ENCODE measurements at regions not wholly inside any gene's neighbourhood (a gene's known extent, or its start where the extent isn't known, plus 50 kb on each side); places are given as distances from the start of the nearest gene placed in this dataset.

DNA sequence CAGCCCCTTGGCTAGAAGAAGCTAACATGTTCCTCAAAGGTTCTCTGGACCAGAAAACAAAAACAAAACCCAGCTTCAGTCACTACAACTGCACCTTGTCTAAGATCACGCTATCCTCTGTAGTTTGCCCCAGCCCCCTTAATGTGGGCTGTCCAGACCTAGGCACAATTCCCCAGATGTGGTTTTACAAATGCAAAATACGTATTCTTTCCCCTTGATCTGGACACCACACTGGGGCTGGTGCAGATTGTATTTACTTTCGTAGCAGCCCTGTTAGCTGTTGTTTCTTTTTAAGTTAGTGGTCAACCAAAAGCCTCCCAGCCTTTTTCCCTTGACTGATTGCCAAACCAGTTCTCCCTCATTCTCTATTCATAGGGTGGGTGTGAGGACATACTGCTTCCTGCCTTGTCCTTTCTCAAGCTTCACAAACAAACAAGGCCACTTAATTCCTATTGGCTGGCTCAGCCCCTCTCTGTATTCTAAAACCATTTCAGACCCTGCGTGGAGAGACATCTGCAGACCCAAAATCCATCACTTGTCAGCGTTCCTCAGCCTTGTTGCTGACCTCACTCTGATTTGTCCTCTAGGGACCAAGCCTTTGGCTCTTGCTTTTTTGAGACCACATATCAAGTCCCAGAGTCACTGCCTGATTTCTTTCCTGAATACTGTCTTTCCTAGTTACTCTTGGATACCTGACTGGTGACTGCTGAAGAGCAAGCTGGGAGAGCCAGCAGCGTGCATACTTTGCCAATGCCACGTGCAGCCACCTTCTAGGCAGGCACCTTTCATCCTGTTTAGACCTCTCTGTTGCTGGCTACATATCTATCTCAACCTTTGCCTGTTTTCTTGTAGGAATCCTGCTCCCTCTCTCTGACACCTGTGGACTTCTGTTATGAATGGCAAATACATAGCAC is 96.4 kb upstream of the RAB3GAP2 start:
- Histone ChIP-seq H3K36me3 (ENCODE audit: control insufficient read depth, insufficient read depth, low read length) (no peaks in the 10 kb centered on the region), H3K9me3 (ENCODE audit: control insufficient read depth, low read length) (no peaks in the 10 kb centered on the region), H3K4me3 (ENCODE audit: insufficient read depth, low read depth, low read length) (no peak overlapping the region), H3K27ac (ENCODE audit: insufficient read depth, low read depth, low read length, poor library complexity, severe bottlenecking) (no peak overlapping the region), H3K27me3 (ENCODE audit: control insufficient read depth, insufficient read depth, low read length, poor library complexity, severe bottlenecking) (no peaks in the 10 kb centered on the region), H3K4me1 (ENCODE audit: control insufficient read depth, insufficient read depth, low read length) (peaks cover 5% of the 10 kb centered on the region)
- 85 to 86% methylated on average over 7 of the region's 7 CpGs for WGBS, 2 experiments

DNA sequence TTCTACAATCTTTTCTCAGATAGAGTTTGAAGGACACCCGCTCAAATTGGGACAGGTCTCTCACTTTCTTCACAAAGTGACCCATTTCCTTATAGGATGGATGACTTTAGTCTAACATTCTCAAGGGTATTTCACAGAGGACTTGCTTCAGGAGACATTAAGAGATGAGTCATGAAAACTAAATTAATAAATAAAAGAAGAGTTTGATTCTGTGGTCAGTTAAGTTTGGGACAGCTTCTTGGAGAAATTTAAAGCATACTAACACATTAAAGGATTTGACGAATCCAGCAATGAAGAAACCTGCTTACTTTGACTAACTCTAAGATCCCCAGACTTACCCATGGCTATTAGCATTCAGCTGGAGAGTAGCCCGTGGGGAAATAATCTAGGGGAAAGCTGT is 95.6 kb upstream of the RAB3GAP2 start:
- Histone ChIP-seq H3K27ac (ENCODE audit: insufficient read depth, low read depth, low read length, poor library complexity, severe bottlenecking) (no peak overlapping the region), H3K9me3 (ENCODE audit: control insufficient read depth, low read length) (no peaks in the 10 kb centered on the region), H3K36me3 (ENCODE audit: control insufficient read depth, insufficient read depth, low read length) (no peaks in the 10 kb centered on the region), H3K4me1 (ENCODE audit: control insufficient read depth, insufficient read depth, low read length) (peaks cover 5% of the 10 kb centered on the region), H3K4me3 (ENCODE audit: insufficient read depth, low read depth, low read length) (no peak overlapping the region), H3K27me3 (ENCODE audit: control insufficient read depth, insufficient read depth, low read length, poor library complexity, severe bottlenecking) (no peaks in the 10 kb centered on the region)
- WGBS, 2 experiments = 87 to 99% methylated on average over 3 of the region's 3 CpGs

DNA sequence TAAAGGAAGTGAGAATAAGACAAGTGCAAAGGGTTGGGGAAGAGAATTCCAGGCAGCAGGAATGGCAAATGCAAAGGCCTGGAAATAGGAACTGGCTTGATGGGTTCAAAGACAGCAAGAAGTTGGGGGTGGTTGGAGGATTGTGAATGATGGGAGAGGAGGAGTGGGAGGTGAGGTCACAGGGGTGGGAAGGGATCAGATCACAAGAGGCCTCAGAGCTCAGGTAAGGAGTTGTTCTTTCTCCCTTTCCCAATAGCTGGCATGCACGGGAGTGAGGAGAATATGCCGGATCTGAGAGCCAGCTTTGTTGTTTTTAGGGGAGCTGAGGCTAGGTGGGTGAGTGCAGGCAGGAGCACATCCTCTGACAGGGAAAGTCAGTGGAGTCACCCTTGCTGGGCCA is 94.0 kb upstream of the RAB3GAP2 start:
- WGBS, 2 experiments = 58 to 68% methylated on average over 2 of the region's 2 CpGs
- no peaks in the 10 kb centered on the region for H3K27me3 ChIP-seq (ENCODE audit: control insufficient read depth, insufficient read depth, low read length, poor library complexity, severe bottlenecking)
- H3K9me3 ChIP-seq (ENCODE audit: control insufficient read depth, low read length) = no peaks in the 10 kb centered on the region
- no peak overlapping the region for H3K4me3 ChIP-seq (ENCODE audit: insufficient read depth, low read depth, low read length)
- H3K4me1 ChIP-seq (ENCODE audit: control insufficient read depth, insufficient read depth, low read length) = peaks cover 5% of the 10 kb centered on the region
- H3K36me3 ChIP-seq (ENCODE audit: control insufficient read depth, insufficient read depth, low read length) = no peaks in the 10 kb centered on the region
- no peak overlapping the region for H3K27ac ChIP-seq (ENCODE audit: insufficient read depth, low read depth, low read length, poor library complexity, severe bottlenecking)

DNA sequence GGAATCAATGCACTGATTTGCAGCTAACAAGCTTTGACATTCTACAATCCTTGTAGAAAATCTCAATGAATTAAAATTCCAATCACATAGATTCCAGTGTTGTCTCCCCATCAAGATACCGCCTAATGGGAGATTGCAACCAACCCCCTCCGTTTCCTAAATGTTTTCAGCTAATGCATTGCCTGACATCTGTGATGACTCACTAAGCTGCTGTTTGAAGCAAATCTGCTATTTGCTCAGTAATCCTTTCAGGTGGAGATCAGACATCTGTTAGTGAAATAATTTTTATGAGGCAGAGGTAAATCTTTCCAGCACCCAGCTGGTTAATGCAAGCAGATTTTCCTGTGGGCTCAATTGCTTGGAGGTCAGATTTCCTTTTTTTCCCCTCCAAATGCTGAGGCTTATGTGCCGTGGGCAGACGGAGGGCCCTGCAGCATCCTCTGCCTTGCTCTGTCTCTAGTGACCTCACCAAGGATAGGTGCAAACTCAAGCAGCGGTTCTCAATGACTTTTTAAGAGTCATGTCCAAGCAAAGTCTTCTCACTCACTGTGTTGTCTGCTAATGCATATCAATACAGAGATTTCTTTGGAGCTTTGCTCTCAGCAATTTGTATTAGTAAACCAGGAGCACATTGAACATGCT is 91.1 kb upstream of the RAB3GAP2 start:
- Histone ChIP-seq H3K4me1 (ENCODE audit: control insufficient read depth, insufficient read depth, low read length) (peaks cover under 1% of the 10 kb centered on the region), H3K36me3 (ENCODE audit: control insufficient read depth, insufficient read depth, low read length) (no peaks in the 10 kb centered on the region), H3K4me3 (ENCODE audit: insufficient read depth, low read depth, low read length) (no peak overlapping the region), H3K27ac (ENCODE audit: insufficient read depth, low read depth, low read length, poor library complexity, severe bottlenecking) (no peak overlapping the region), H3K27me3 (ENCODE audit: control insufficient read depth, insufficient read depth, low read length, poor library complexity, severe bottlenecking) (no peaks in the 10 kb centered on the region), H3K9me3 (ENCODE audit: control insufficient read depth, low read length) (no peaks in the 10 kb centered on the region)
- 69% methylated on average over 5 of the region's 5 CpGs for WGBS, 2 experiments

DNA sequence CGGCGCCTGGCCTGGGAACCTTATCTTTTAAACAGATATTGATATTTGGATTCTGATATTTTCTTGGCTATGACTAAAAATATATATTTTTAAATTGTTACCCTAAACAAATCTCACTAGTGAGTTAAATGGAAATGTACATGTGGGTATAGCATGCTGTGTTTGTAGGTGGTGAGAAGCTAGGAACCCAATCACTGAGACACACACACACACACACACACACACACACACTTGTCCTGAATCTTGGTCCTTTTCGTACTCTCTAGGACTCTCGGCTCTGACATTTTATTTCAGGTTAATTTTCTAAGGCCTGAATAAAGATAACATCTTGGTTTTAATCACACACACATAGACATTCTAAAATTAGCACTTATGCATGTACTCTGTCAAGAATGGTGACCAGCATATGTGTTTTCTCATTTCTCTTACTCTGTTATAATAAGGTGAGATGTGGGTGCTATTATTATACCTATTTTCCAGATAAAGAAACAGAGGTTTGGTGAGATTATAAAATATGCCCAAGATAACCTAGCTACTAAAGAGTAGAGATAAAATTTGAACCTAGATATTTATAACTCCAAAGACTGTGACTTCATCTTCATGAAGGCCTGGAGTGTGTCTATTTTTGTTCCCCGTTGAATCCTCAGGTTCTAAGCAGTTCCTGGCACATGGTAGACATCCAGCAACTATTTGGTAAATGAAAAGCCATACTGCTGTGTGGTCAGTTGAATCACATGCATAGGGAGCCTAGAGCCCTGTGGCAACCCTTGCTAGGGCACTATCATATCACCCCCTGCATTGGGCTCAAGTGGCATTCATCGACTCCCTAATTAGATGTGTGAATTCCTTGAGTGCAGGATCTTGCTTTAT is 85.0 kb upstream of the RAB3GAP2 start:
- Histone ChIP-seq H3K4me3 (ENCODE audit: insufficient read depth, low read depth, low read length) (no peak overlapping the region), H3K27ac (ENCODE audit: insufficient read depth, low read depth, low read length, poor library complexity, severe bottlenecking) (no peak overlapping the region), H3K4me1 (ENCODE audit: control insufficient read depth, insufficient read depth, low read length) (no peaks in the 10 kb centered on the region), H3K27me3 (ENCODE audit: control insufficient read depth, insufficient read depth, low read length, poor library complexity, severe bottlenecking) (no peaks in the 10 kb centered on the region), H3K9me3 (ENCODE audit: control insufficient read depth, low read length) (no peaks in the 10 kb centered on the region), H3K36me3 (ENCODE audit: control insufficient read depth, insufficient read depth, low read length) (no peaks in the 10 kb centered on the region)
- WGBS, 2 experiments = 87 to 89% methylated on average over 6 of the region's 6 CpGs

DNA sequence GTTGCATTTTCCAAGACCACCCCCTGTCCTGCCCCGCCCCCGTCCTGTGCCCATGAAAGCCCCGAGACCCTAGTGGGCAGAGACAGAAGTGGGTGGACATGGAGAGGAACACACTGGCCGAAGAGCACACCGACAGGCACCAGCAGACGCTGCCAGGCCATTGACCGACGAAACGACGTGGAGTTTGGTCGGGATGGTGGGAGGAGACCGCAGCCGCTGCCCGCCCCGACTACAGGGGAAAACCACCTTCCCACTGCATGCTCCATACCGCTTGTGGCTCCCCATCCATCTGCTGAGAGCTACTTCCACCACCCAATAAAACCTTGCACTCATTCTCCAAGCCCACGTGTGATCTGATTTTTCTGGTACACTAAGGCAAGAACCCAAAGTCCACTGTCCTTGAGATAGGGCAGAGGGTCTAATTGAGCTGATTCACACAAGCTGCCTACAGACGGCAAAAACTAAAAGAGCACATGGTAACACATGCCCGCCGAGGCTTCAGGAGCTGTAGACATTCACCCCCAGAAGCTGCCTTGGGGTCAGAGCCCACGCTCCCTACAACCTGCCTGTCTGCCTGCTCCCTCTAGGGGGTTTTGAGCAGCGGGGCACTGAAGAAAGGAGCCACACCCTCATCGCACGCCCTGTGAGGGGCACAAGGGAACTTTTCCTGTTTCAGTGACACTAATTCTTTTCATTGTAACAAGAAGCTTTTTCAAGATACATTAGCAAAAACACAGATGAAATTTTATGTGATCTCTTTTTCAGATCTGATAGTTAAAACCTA is 81.2 kb upstream of the RAB3GAP2 start:
- 85 to 86% methylated on average over 24 of the region's 24 CpGs for WGBS, 2 experiments
- Histone ChIP-seq H3K9me3 (ENCODE audit: control insufficient read depth, low read length) (no peaks in the 10 kb centered on the region), H3K4me1 (ENCODE audit: control insufficient read depth, insufficient read depth, low read length) (no peaks in the 10 kb centered on the region), H3K4me3 (ENCODE audit: insufficient read depth, low read depth, low read length) (no peak overlapping the region), H3K27me3 (ENCODE audit: control insufficient read depth, insufficient read depth, low read length, poor library complexity, severe bottlenecking) (no peaks in the 10 kb centered on the region), H3K36me3 (ENCODE audit: control insufficient read depth, insufficient read depth, low read length) (no peaks in the 10 kb centered on the region), H3K27ac (ENCODE audit: insufficient read depth, low read depth, low read length, poor library complexity, severe bottlenecking) (no peak overlapping the region)

DNA sequence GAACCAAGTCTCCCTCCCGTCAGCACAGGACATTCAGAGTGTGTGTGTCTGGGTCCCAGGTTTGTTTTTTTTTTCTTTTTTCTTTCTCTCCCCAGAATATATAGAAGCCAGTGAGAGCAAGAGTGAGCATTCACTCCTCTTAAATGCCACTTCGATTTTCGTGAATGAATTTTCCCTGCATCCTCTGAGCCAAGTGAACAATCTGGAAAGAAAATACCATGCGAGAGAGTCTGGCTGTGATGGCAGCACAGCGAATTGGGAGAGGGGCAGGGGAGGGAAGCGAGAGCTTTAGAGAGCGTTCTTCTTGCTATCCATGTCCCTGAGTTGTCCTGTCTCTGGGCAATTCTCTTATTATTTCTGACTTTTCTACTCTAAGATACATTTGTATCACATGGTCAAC is 76.0 kb upstream of the RAB3GAP2 start:
- 88 to 93% methylated on average over 7 of the region's 7 CpGs for WGBS, 2 experiments
- no peaks in the 10 kb centered on the region for H3K4me1 ChIP-seq (ENCODE audit: control insufficient read depth, insufficient read depth, low read length)

DNA sequence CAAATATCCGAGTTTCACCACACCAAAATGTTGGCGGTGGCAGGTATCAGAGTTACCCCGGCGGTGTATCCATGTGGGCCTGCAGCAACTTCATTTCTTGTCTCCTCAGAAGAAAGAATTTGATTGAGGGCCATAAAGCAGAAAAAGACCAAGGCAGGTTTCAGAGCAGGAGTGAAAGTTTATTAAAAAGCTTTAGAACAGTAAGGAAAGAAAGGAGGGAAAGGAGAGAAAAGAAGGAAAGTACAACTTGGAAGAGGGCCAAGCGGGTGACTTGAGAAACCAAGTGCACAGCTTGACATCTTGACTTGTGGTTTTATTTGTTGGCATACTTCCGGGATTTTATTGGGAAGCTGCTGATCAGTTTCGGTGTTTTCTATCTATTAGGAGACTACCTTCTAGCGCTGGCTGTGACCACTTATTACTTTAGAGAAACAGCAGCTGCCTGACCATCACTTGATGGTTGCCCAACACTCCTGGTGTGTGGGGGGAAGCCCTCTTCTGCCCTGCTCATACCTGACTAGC is 75.5 kb upstream of the RAB3GAP2 start:
- Histone ChIP-seq H3K27me3 (ENCODE audit: control insufficient read depth, insufficient read depth, low read length, poor library complexity, severe bottlenecking) (no peaks in the 10 kb centered on the region), H3K36me3 (ENCODE audit: control insufficient read depth, insufficient read depth, low read length) (no peaks in the 10 kb centered on the region)
- 88 to 90% methylated on average over 8 of the region's 8 CpGs for WGBS, 2 experiments

More for the DNA sequence above, 76.0 kb upstream of the RAB3GAP2 start:
- H3K27ac ChIP-seq (ENCODE audit: insufficient read depth, low read depth, low read length, poor library complexity, severe bottlenecking) = no peak overlapping the region
- no peaks in the 10 kb centered on the region for H3K9me3 ChIP-seq (ENCODE audit: control insufficient read depth, low read length)
- no peaks in the 10 kb centered on the region for H3K36me3 ChIP-seq (ENCODE audit: control insufficient read depth, insufficient read depth, low read length)
- no peak overlapping the region for H3K4me3 ChIP-seq (ENCODE audit: insufficient read depth, low read depth, low read length)
- H3K27me3 ChIP-seq (ENCODE audit: control insufficient read depth, insufficient read depth, low read length, poor library complexity, severe bottlenecking) = no peaks in the 10 kb centered on the region

DNA sequence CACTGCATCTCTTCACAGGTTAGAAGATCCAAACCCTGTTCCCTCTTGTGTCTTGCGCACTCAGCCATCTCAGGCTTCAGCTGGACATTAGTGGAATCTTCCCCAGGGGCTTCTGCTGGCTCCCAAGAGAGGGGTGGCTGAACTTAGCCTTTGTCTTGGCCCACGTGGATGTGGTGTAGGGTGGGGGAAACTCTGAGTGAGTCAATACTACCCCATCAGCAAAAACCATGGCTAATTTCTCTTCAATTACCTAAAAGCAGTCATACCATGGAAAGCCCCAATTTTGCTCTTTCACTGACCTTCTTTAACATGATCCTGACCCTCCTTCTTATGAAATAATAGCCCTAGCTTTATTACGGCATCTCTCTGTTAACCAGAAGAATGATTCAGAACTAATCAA is 72.5 kb upstream of the RAB3GAP2 start:
- H3K36me3 ChIP-seq (ENCODE audit: control insufficient read depth, insufficient read depth, low read length) = no peaks in the 10 kb centered on the region
- no peak overlapping the region for H3K4me3 ChIP-seq (ENCODE audit: insufficient read depth, low read depth, low read length)
- no peaks in the 10 kb centered on the region for H3K27me3 ChIP-seq (ENCODE audit: control insufficient read depth, insufficient read depth, low read length, poor library complexity, severe bottlenecking)
- no peaks in the 10 kb centered on the region for H3K4me1 ChIP-seq (ENCODE audit: control insufficient read depth, insufficient read depth, low read length)
- WGBS, 2 experiments = 99 to 100% methylated on average over 2 to 3 of the region's 3 CpGs
- no peak overlapping the region for H3K27ac ChIP-seq (ENCODE audit: insufficient read depth, low read depth, low read length, poor library complexity, severe bottlenecking)
- no peaks in the 10 kb centered on the region for H3K9me3 ChIP-seq (ENCODE audit: control insufficient read depth, low read length)

More for the DNA sequence above, 75.5 kb upstream of the RAB3GAP2 start:
- Histone ChIP-seq H3K9me3 (ENCODE audit: control insufficient read depth, low read length) (no peaks in the 10 kb centered on the region), H3K4me1 (ENCODE audit: control insufficient read depth, insufficient read depth, low read length) (no peaks in the 10 kb centered on the region), H3K27ac (ENCODE audit: insufficient read depth, low read depth, low read length, poor library complexity, severe bottlenecking) (no peak overlapping the region), H3K4me3 (ENCODE audit: insufficient read depth, low read depth, low read length) (no peak overlapping the region)

All from ectodermal cell (in vitro differentiated cells).